Astrocyte of the cerebellum (primary cell): ENCODE measurements at regions not wholly inside any gene's neighbourhood (a gene's known extent, or its start where the extent isn't known, plus 50 kb on each side); places are given as distances from the start of the nearest gene placed in this dataset.

Experiments
- DNase-seq: peaks from one replicate; pipeline ENCODE4 v3.0.0-alpha.2; 2011; ENCODE audit warnings: low read depth
- H3K4me3 ChIP-seq: 2 replicates; pipeline ENCODE4 v1.5.1; 2011; ENCODE audit warnings: mild to moderate bottlenecking, low read depth, low read length, moderate library complexity
- in situ Hi-C: cut with HindIII; loops from 2 replicates; pipeline ENCODE4 v1.10.0; 2017; ENCODE audit warnings: low sequenced_read_pairs
- TF ChIP-seq, protein P1 (sequence below): IDR thresholded peaks from 2 replicates; pipeline ENCODE4 v1.5.1; 2012; ENCODE audit warnings: low read length, low read depth, moderate library complexity, mild to moderate bottlenecking; ENCODE audit errors: missing control alignments

DNA sequence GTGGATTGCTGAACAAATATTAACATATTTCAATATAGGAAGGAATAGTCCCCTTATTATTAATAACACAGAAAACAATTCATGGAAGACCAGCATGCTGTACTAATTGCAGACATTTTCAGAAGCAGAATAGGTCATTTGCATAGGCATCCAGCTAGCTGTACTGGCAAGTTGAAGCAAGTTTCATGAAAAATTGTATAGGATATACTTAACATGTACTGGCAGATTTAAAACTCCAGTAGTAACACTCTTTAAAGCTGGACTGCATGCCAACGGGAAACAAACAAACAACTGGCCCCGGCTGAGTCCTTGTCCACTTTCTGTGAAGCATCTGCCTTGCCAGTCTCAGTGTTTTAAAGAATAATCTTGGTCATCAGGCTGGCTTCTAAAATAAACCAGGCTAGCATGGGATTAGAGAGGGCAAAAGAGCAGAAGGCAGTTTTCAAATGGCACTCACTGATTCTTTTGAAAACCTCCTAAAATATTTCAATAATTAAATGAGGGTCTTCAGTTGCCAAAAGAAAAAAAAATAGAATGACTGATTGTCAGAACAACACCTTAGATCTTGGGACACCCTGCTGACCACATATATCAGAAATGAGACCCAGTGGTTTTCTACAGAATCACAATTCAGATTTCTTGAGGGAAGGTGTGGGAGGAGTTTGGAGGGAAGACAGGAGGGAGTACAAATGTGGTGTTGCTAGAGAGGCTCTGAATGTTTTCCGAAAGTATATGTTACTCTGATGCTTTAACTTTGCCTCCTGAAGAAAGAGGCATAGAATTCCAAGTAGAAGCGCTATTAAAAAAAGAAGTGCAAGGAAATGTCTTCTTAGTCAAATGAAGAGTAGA is 122.5 kb upstream of the KRAS start:
- in situ Hi-C loops, result no loop called here
- TF ChIP-seq, protein P1, sequence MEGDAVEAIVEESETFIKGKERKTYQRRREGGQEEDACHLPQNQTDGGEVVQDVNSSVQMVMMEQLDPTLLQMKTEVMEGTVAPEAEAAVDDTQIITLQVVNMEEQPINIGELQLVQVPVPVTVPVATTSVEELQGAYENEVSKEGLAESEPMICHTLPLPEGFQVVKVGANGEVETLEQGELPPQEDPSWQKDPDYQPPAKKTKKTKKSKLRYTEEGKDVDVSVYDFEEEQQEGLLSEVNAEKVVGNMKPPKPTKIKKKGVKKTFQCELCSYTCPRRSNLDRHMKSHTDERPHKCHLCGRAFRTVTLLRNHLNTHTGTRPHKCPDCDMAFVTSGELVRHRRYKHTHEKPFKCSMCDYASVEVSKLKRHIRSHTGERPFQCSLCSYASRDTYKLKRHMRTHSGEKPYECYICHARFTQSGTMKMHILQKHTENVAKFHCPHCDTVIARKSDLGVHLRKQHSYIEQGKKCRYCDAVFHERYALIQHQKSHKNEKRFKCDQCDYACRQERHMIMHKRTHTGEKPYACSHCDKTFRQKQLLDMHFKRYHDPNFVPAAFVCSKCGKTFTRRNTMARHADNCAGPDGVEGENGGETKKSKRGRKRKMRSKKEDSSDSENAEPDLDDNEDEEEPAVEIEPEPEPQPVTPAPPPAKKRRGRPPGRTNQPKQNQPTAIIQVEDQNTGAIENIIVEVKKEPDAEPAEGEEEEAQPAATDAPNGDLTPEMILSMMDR, result no peak
- no peak overlapping the region for H3K4me3 ChIP-seq
- no peak for DNase-seq

DNA sequence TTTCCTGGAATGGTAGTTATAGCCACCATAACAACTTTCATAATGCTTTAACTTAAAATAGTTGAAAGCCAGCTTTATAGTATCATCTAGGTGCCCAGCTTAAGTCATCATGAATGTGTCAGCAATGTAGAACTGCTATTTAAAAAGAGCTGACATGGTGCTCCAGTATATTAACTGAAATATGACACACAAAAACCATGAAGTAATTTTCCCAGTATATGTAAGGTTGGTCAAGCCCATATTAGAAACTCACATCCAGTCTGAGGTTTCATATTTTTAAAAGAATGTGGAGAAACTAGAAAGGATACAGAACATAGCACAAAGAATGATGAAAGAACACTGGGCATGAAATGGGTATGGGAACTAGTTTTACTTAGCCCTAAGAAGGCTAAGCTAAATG is 121.3 kb upstream of the KRAS start:
- in situ Hi-C loops, result no loop called here
- no peak for DNase-seq
- TF ChIP-seq, protein P1, result no peak
- no peak overlapping the region for H3K4me3 ChIP-seq

DNA sequence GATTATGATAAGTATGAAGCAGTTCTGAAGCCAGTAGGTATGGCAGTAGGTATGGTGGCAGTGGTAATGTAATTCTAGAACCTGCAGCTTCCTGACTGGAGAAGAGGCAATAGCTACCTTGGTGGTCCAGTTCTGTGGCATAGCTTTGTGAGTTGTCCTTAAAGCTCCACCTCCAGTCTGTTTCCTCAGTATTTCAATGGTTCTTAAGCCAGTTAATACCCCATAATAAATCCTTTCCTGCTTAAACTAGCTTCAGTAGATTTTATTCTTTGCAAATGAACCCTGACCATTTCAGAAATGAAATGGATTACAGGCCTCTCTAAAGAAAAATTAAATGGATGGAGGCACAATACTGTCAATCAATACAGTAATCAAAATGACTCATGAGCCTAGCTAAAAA is 117.8 kb upstream of the KRAS start:
- TF ChIP-seq, protein P1, result no peak
- in situ Hi-C loops, result no loop called here
- no peak overlapping the region for H3K4me3 ChIP-seq
- no peak for DNase-seq

DNA sequence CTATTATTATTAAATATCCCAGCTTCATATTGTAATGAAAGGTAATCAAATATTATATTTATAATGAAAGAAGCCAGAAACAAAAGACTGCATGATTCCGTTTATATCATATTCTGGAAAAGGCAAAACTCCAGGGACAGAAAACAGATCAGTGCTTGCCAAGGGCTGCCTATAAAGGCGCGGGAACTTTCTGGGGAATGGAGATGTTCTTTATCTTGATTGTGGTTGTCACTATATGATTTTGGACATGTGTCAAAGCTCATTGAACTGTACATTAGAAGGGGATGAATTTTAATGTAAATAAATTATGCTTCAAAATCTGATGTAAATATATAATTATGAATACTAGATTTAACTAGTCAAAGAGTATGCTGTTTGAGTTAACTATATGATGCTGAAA is 115.4 kb upstream of the KRAS start:
- TF ChIP-seq, protein P1, result no peak

DNA sequence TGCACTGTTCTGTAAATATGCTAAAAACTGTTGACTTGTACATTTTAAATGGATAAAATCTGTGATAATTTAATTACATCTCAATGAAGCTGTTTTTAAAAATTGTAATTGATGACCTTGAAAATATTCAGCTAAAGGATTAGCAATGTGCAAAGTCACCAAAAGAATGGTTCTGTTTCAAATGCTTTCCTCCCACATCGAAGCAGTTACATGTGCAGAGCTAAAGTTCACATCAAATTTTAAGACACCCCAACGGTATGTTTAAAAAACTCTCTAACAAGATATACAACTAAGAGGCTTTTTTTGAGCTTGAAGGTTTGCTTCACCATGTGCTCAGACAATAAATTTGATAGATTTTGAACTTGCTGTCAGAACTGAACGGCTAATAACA is 114.6 kb upstream of the KRAS start:
- in situ Hi-C loops, result no loop called here
- TF ChIP-seq, protein P1, result no peak
- H3K4me3 ChIP-seq, result no peak overlapping the region
- DNase-seq, result no peak

More for the DNA sequence above, 115.4 kb upstream of the KRAS start:
- in situ Hi-C loops, result no loop called here
- no peak overlapping the region for H3K4me3 ChIP-seq
- no peak for DNase-seq

DNA sequence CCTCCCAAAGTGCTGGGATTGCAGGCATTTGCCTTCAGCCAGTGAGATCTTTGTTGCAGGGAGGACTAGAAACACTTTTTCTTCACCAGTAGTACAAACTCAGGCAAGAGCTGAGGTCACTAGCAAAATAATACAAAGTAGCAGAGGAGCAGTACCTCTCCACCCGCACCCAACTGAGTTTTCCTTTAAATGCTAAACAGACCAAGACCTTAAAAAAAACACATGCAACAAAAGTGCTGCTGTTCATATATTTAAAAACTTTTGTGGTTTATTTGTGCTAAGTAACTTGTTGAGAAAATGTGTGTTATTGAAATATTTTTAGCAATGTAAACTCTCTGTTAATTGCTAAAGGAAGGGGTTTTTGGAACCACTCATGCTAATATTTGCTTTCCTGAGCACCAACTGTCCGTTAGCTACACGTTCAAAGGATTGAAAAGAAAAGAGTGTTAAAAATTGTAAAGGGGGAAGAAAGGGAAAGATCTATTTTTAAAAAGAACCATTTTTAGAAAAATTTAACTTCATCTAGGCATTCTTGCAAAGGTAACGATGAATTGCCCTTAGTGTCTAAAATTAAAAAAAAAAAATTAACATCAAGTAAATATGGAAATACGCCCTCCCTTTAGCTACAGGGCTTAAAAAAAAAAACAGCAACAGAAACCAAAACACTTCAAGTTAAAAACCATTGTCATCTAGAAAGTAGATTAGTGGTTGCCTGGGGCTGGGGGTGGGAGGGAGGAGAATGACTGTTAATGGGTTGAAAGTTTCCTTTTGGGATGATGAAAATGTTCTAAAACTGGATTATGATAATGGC is 114.0 kb upstream of the KRAS start:
- TF ChIP-seq, protein P1, result no peak
- in situ Hi-C loops, result no loop called here
- no peak overlapping the region for H3K4me3 ChIP-seq
- DNase-seq, result no peak
